ENCODE measurements at regions not wholly inside any gene's neighbourhood (a gene's known extent, or its start where the extent isn't known, plus 50 kb on each side); places are given as distances from the start of the nearest gene placed in this dataset.

DNA sequence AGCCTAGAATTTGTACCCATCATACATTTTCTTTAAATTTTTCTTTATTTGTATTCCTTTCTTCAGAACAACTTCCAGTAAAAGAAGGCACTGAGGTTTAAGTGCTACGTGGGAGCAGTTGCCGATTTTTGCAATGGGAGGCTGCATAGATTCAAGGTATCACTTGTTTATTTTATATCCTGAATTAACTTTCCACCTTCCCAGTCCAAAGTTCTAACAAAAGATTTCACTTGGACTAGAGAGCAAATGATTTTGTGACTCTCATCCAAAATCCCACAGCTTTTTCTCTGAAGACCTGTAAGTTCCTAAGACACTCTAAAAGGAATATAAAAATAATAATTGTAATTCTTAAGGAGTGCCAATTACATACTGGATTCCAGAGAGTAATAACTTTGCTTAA is 139.1 kb upstream of the SPRY4 start:
- Histone ChIP-seq H3K36me3 (replicated peaks in 1 of 2; ENCODE audit: control insufficient read depth in 1 of 2, insufficient read depth in 2 of 2, low read length in 2 of 2) (peaks cover 0 to 3% of the 10 kb centered on the region in 2 experiments; a peak in 2 of 5 replicates), H3K4me1 (ENCODE audit: insufficient read depth, low read length) (no peaks in the 10 kb centered on the region), H2AFZ (ENCODE audit: low read length) (no peak overlapping the region), H3K9me3 (ENCODE audit: low read length) (no peaks in the 10 kb centered on the region), H3K4me3 (replicated peaks in 1 of 3; ENCODE audit: insufficient read depth in 1 of 3, low read depth in 2 of 3, low read length in 3 of 3) (no peak overlapping the region), H4K20me1 (ENCODE audit: insufficient read depth, low read length) (no peaks in the 10 kb centered on the region), H3K27me3 (ENCODE audit: control insufficient read depth in 1 of 2, insufficient read depth in 2 of 2, low read length in 2 of 2) (no peaks in the 10 kb centered on the region), H3K79me2 (ENCODE audit: insufficient read depth, low read length) (no peaks in the 10 kb centered on the region), H3K4me2 (ENCODE audit: low read depth, low read length) (no peak overlapping the region), H3K9ac (ENCODE audit: insufficient read depth, low read depth, low read length) (no peak overlapping the region), H3K27ac (ENCODE audit: extremely low read length, insufficient read depth, low read length) (no peak overlapping the region)
- no peak for FAIRE-seq
- no peak for ATAC-seq
- BruUV-seq (replicated peaks) = no TSS peak
- intact Hi-C loops (cut with micrococcal nuclease; ENCODE audit: unreplicated experiment) = no loop called here
- ChIA-PET CTCF (ENCODE audit: low intra/inter-chr PET ratio, low total read pairs) (no interaction called here), POLR2A (no interaction called here)
- in situ Hi-C loops (cut with HindIII; ENCODE audit: extremely low pct_ligation_motif_present, low pct_unique_long_range_greater_than_20kb) = no loop called here
- DNase-seq (ENCODE audit: low spot score) = no peak
- 72% methylated on average over 2 of the region's 2 CpGs for WGBS (ENCODE audit: low lambda C conversion rate)
- TF ChIP-seq NFE2L2 (IDR thresholded peaks at IDR 0.05; ENCODE audit: low read length) (no peak), POLR2AphosphoS2 (IDR thresholded peaks at IDR 0.05; ENCODE audit: low read depth, low read length) (no peak), ATAD3A (CRISPR knock-in tag; IDR thresholded peaks at IDR 0.05) (no peak), ZNF850 (CRISPR knock-in tag; conservative IDR thresholded peaks at IDR 0.05) (no peak)

DNA sequence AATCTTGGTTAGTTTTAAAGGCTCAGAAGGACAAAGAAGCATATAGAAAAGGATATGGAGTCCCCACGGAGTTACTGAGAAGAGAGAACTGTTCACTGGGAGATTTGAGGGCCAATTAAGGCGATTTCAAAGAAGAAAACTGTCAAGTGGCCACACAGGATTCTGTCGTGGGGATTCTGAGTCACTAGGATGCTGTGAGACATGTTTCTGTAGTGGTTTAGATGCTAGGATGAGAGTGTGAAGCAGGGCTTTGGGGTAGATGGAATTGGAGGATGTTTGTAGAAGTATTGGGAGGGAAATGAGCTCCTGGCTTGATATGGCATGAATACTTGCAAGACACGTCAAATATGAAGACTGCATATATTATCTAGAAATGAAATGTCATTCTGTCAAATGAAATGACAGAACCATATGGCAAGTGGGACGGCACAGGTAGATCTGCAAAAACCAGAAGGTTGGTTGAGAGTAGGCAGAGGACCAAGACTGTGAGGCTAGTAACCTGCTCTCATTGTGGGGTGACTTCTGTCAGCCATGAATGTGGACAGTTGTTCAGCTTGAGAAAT is 136.3 kb upstream of the SPRY4 start:
- in situ Hi-C loops (cut with HindIII; ENCODE audit: extremely low pct_ligation_motif_present, low pct_unique_long_range_greater_than_20kb) = no loop called here
- no TSS peak for BruUV-seq (replicated peaks)
- FAIRE-seq (no peak), DNase-seq (ENCODE audit: low spot score) (no peak), ATAC-seq (no peak)
- intact Hi-C loops (cut with micrococcal nuclease; ENCODE audit: unreplicated experiment) = no loop called here
- Histone ChIP-seq H3K79me2 (ENCODE audit: insufficient read depth, low read length) (no peaks in the 10 kb centered on the region), H3K9ac (ENCODE audit: insufficient read depth, low read depth, low read length) (no peak overlapping the region), H3K4me3 (replicated peaks in 1 of 3; ENCODE audit: insufficient read depth in 1 of 3, low read depth in 2 of 3, low read length in 3 of 3) (no peak overlapping the region), H3K9me3 (ENCODE audit: low read length) (no peaks in the 10 kb centered on the region), H3K36me3 (replicated peaks in 1 of 2; ENCODE audit: control insufficient read depth in 1 of 2, insufficient read depth in 2 of 2, low read length in 2 of 2) (no peaks in the 10 kb centered on the region), H3K4me2 (ENCODE audit: low read depth, low read length) (no peak overlapping the region), H2AFZ (ENCODE audit: low read length) (no peak overlapping the region), H3K27me3 (ENCODE audit: control insufficient read depth in 1 of 2, insufficient read depth in 2 of 2, low read length in 2 of 2) (no peaks in the 10 kb centered on the region), H3K4me1 (ENCODE audit: insufficient read depth, low read length) (no peaks in the 10 kb centered on the region), H4K20me1 (ENCODE audit: insufficient read depth, low read length) (no peaks in the 10 kb centered on the region), H3K27ac (ENCODE audit: extremely low read length, insufficient read depth, low read length) (no peak overlapping the region)
- POLR2A ChIA-PET = no interaction called here
- CTCF ChIA-PET (ENCODE audit: low intra/inter-chr PET ratio, low total read pairs) = no interaction called here
- 67% methylated on average over 5 of the region's 5 CpGs for WGBS (ENCODE audit: low lambda C conversion rate)
- TF ChIP-seq ZNF260 (CRISPR knock-in tag; IDR thresholded peaks at IDR 0.05; ENCODE audit: borderline replicate concordance, low read depth) = no peak
- TF ChIP-seq RFX1 (IDR thresholded peaks at IDR 0.05) = no peak
- TF ChIP-seq ZNF629 (CRISPR knock-in tag; conservative IDR thresholded peaks at IDR 0.05) = no peak
- TF ChIP-seq, protein P1, sequence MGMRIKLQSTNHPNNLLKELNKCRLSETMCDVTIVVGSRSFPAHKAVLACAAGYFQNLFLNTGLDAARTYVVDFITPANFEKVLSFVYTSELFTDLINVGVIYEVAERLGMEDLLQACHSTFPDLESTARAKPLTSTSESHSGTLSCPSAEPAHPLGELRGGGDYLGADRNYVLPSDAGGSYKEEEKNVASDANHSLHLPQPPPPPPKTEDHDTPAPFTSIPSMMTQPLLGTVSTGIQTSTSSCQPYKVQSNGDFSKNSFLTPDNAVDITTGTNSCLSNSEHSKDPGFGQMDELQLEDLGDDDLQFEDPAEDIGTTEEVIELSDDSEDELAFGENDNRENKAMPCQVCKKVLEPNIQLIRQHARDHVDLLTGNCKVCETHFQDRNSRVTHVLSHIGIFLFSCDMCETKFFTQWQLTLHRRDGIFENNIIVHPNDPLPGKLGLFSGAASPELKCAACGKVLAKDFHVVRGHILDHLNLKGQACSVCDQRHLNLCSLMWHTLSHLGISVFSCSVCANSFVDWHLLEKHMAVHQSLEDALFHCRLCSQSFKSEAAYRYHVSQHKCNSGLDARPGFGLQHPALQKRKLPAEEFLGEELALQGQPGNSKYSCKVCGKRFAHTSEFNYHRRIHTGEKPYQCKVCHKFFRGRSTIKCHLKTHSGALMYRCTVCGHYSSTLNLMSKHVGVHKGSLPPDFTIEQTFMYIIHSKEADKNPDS (CRISPR knock-in tag; IDR thresholded peaks at IDR 0.05) = no peak
- no peak for TF ChIP-seq TEAD3 (CRISPR knock-in tag; optimal IDR thresholded peaks at IDR 0.05; ENCODE audit: borderline replicate concordance)
- no peak for TF ChIP-seq ZNF766 (CRISPR knock-in tag; IDR thresholded peaks at IDR 0.05; ENCODE audit: borderline replicate concordance)
- TF ChIP-seq GTF3A (CRISPR knock-in tag; conservative IDR thresholded peaks at IDR 0.05) = no peak
- no peak for TF ChIP-seq HNF4G (IDR thresholded peaks at IDR 0.05; ENCODE audit: borderline replicate concordance, low read depth, low read length)
- TF ChIP-seq HNF4G (CRISPR knock-in tag; IDR thresholded peaks at IDR 0.05; ENCODE audit: borderline replicate concordance, low read depth) = no peak
- no peak for TF ChIP-seq ZNF33B (CRISPR knock-in tag; IDR thresholded peaks at IDR 0.05)
- TF ChIP-seq, protein P2, sequence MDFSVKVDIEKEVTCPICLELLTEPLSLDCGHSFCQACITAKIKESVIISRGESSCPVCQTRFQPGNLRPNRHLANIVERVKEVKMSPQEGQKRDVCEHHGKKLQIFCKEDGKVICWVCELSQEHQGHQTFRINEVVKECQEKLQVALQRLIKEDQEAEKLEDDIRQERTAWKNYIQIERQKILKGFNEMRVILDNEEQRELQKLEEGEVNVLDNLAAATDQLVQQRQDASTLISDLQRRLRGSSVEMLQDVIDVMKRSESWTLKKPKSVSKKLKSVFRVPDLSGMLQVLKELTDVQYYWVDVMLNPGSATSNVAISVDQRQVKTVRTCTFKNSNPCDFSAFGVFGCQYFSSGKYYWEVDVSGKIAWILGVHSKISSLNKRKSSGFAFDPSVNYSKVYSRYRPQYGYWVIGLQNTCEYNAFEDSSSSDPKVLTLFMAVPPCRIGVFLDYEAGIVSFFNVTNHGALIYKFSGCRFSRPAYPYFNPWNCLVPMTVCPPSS (IDR thresholded peaks at IDR 0.05) = no peak
